HG02610 (cell line): ENCODE measurements at regions not wholly inside any gene's neighbourhood (a gene's known extent, or its start where the extent isn't known, plus 50 kb on each side); places are given as distances from the start of the nearest gene placed in this dataset.
A peak's percentile ranks its signal among the peaks of the same experiment; 100 is the strongest.

Experiments used
- ATAC-seq: cut with Tn5 transposase; IDR thresholded peaks from one replicate; pipeline ENCODE4 v1.9.1; 2021; ENCODE audit warnings: mild to moderate bottlenecking, moderate library complexity; ENCODE audit not compliant: unreplicated experiment

DNA sequence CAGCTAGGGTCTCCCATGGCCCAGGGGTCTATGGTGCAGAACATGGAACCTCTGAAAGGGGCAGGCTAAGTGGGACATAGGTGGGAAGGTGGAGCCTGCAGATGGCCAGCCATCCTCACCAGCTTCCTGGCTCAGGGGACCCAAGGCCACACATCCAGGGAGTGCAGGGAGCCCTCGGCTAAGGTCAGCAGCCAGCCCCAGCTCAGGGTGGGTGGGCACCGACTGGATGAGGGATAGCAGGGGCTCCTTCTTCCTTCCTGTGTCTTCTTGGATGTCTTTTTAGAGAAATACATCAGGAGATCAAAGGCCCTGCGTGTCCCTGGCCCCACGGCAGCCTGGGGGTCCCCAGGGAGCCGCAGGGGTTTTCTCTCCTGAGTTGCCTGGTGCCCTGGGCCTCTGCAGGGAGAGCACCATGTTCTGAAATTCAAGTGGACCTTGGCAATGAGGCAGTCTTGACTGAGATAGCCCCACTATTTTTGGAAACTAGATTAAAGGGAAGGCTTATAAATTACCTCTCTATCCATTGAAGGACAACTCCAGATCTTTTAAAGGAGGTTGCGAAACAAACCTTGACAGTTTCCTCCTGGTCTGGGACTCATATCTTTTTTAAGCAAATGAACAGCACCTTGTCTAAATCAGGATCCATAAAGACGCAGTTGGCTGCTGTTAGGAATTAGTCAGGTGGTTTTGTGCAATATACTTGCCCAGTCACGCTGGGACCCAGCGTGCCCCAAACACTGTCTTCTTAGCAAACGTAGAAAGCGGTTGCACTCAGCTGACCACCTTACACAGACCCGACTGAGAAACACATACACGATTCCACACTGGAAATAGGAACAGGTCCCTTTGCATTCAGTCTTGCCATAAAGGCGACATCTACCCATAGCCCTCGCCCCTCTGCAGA, 242.3 kb downstream of the TOMM20 start:
- ATAC-seq, result no peak

DNA sequence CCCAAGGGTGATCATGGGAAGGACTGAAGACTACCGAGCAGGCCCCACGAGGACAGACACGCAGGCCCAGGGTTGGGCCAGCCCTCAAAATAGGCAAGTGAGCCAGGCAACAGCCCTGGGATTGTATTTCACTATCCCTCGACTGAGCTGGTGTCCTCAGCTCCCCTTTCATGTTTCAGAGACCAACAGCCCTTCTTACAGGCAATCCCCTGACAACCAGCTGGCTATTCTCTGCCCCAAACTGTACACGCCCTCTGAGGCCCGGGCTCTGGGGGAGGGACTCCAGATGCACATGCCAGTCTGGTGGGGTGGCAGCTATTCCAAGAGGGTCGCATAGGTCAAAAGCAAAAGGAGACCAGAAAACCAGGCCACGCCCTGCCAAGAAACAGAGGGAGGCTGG, 243.0 kb downstream of the TOMM20 start:
- ATAC-seq, result no peak

DNA sequence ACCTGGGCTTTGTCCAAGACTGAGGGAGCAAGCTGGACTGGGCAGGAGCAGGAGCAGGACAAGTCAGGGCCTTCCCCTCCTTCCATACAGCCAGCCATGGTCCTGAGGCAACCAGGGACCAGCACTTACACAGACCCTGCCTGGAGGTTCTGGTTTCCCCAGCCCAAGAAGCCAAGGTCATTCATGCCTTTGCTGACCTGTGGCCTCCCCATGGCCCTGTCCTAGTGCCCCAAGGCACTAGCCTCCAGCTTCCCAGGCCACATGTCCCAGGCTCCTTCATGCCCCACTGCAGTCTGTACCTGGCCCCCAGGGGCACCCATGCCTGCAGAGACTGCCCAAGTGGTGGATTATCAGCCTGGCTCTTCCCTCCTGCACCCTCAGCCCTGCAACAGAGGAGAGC, 243.9 kb downstream of the TOMM20 start:
- no peak for ATAC-seq

DNA sequence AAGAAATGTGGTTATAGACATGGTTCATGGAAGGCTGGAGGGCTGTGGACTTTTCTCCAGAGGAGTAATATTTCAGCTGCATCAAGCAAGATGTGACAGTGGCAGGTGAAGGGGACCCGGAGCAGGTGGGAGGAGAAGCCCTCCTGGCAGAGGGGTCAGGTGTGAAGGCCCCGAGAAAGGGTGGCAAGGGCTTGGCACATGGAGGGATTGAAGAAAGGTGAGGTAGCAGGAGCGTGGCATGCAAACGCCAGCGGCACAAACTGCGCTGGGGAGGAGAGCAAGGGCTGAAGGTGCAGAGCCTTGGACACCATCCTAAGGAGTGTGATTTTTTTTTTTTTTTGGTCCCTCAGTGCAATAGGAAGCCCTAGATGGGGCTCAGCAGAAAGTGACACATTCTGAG, 244.6 kb downstream of the TOMM20 start:
- no peak for ATAC-seq

DNA sequence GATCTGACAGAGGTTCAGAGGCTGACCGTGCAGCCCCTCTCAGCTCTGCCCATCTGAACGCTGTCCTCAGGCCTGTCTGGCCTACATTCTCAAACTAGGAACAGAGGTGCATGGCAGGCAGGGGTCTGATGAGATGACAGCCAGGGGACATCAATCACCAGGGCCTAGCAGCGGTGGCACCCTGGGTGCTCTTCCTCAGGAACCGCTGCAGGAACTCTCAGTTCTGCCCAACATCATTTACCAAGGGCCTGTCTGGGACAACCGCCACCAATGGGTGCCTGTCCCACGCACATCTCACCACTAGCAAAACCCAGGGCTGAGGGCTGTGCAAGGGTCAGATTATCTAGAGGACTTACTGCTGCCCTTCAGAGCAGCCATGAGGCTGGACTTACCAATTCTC, 245.7 kb downstream of the TOMM20 start:
- no peak for ATAC-seq

DNA sequence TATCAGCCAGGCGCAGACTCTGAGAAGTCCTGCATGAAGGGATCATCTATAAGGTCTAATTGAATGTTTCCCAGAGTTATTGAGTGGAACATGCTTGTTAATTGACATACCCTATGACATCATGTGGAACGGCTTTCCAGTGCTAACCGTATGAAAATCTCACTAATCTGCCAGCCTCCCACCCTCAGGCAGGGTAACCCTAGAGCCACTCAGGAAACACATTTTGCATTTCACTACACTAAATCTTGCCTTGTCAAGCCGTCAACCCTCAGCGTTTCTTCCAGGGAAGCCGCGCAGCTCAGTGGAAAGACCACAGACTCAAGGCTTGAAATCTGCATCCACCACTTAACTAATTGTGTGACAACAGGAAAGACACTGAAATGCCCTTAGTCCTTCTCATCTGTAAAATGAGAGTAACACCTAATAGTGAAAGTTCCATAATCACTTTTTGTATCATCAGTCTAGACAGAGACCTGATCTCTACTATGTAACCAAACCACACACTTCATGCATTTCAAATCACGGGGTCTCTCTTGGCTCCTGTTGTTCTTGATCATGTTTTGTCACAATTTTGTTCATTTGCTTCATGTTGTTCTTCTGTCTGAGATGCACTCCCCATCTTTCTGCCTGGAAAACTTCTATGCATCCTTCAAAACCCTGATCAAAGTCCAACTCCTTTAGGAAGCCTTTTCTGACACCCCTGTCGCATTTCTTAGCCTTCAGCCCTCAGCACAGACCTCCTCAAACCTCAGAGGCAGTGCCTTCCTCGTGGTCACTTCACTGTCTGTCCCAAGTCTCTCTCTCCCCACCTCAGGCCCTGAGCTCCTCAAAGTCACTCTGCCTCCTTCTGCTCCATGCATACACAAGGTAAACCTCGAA, 246.5 kb downstream of the TOMM20 start:
- ATAC-seq, result peak; percentile 86

DNA sequence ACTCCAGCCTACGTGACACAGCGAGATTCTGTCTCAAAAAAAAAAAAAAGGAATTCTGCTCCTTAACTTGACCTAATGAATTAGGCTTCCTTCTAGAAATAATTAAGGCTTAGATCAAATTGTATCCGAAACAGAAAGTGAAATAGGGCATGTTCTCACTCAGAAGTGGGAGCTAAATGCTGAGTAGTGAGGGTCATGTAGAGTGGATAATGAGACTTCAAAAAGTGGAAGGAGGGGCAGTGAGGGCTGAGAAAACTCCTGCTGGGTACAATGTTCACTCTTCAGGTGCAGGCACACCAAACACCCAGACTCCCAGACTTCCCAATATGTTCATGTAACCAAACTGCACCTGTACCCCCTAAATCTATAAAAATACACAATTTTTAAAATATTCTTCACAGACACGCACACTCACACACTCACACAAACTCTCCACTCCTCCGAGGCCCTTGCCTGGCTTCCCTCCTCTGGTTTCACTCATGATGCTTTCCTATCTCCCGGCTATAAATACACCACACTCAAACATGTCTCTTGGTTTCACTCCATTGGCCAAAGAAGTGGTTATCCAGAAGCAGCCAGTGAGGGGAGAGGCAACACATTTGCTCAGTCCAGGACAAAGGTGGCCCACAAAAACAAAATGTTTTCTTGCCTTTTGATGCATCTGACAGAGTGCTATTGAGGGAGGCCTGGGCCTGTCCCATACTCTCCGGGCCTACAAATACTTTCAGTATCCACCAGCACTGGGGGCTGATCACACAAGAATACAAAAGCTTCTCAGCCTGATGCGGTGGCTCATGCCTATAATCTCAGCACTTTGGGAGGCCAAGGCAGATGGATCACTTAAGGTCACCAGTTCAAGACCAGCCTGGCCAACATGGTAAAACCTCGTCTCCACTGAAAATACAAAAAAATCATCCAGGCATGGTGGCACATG, 249.2 kb downstream of the TOMM20 start:
- no peak for ATAC-seq

DNA sequence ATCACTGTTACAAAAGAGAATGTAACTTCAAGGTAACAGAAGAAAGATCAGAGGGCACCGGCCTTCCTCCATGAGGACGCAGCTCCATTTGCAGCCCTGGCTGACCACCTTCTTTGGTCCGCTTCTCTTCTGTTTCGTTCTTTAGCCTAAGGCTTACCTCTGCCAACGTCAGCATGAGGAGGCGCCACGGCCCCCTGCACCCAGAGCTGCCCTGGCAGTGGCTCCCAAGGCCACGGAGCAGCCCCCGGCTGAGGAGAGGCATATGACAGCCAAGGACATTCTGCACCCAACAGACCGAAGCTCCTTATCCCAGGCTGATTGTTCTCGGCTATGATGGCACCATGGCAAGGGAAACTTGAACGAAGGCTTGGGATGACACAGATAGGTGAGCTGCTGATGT, 250.3 kb downstream of the TOMM20 start:
- ATAC-seq, result no peak

DNA sequence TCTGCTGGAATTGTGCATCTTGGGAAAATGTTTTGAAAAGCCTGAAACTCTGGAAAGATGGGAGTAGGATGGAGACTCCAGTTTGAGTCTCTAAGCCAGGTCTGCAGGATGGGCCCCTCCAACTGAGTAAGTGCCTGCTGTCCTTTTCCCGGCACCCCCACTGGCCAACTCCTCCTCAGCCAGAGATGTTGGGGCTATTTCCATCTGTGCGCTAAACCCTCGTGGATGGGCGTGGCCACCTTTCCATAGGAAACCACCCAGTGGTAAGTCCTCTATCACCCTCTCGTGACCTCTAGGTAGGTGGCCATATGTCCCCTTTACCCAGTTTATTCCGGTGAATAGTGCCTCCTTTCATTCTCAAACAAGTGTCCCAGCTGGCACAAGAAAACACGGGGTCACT, 250.9 kb downstream of the TOMM20 start:
- ATAC-seq, result no peak

DNA sequence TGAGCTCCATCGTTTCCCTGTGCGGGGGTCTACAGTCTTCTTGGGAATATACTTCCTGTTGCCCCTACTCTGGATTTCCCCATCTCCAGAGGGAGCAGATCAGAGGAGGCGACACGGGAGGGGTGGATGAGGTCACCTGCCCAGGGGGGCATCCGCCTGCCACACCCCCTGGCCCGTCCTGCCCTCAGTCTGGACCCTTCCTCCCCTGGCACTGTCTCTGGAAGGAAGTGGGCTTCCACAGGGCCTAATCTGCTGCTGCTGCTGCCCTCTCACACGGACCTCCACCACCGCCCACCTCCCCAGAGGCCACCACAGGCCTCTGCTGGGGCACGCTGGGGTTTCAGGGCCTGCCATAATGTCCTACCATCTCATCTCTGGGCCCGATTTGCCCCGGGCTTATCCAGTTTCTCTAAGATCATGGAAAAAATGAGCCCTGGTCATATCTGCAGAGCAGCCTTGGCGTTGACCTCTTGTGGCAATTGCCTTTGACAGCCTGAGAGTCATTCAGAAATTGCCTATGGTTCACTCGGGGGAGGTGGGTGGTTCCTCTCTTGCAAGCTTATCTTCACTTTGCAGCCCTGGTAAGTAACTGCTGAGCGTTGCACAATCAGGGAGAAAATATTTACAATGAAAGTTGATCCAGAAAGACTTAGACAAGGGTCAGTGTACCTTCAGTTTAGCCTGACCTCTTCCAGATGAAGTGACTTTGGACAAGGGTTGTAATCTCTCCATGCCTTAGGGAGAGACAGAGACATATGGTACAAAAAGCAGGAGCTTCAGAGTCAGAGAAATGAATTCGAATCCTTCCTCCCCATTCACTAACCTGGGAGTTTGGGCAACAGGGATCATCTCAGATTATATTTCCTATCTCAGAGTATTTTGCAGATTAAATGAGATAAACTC, 252.4 kb downstream of the TOMM20 start:
- ATAC-seq, result no peak

DNA sequence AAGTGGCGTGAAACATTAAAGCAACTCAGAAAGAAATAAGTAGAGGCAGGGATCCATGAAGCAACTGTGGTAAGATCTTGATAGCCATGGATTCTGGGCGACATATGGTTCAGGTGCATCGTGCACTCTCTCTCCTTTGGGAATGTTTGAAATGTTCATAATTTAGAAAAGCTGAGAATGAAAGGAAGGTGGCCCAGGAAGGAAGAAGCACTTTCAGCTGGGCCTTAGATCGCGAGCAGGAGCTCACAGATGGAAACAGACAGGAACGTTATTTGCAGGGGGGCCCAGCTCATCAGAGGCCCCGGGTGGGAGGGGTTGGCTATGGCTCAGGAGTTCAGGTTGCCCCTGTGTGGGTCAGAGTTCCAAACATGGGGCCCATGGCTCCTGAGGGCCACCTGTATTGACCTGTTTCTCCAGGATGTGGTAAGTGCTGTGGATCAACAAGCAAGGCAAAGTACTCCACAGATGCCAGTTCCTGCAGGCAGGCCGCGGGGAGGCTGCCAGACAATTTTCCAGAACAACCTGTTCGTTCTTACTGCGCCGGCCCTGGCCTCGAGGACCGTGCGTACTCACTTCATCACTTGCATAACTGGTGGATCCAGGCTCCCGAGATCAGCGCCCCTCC, 253.2 kb downstream of the TOMM20 start:
- ATAC-seq, result no peak

DNA sequence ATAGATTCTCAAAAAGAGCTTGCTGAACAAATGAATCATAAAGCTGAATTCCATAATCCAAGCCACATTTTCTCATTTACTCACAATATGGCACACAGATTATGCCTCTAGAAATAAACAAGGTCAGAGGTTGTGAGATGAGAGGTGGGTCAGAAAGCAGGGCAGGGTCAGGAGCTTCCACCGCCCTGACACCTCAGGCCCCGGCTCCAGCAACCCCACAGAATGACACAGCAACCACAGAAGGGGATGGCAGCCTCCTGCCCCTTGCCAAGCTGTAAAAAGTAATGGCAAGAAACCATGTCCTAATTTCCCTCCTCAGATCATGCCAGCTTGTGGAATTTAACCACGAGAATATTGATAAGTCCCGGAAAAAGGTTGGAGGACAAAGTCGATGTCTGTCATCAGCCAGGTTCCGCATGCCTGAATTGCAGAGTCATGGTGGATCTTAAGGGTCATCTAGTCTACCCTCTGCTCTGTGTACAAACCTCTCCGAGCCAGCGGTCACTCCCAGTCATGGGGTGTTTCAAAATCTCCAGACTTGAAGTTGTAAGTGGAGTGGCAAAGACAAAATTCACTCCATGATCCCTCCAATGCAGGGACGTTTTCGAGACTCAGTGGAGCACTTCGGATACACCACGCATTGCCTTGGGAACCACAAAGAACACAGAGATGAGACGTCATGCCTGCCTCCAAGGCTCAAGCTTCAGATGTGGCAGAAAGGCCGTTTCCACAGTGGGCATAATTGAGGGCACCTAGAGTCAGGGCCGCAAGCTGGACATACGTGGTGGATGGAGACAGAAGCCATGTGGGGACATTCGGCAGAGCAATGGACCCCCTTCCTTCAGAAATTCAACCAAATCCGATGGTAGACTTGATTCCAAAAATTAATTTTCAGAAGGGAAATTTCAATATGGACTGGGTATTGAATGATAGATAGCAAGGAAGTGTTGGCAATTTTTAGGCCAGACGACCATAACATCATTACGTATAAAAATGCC, 254.0 kb downstream of the TOMM20 start:
- ATAC-seq, result no peak

DNA sequence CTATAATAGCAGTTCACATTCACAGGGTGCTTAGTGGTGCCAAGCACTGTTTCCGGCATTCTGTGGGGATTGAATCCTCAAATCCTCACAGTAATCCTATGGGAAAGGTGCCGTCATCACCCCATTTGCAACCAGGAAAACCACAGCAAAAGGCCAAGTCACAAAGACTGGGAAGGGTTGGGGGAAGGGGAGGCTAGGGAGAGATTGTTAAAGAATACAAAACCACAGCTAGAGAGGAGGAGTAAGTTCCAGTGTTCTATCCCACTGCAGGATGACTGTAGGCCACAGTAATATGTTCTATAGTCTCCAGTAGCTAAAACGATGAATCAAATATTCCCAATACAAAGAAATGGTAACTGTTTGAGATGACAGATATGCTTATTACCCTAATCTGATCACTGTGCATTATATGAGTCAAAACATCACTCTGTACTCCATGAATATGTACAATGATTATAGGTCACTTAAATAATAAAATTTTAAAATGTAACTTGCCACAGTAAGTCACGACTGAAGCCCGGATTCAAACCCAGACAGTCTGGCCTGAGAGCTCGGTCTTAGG, 256.8 kb downstream of the TOMM20 start:
- no peak for ATAC-seq

DNA sequence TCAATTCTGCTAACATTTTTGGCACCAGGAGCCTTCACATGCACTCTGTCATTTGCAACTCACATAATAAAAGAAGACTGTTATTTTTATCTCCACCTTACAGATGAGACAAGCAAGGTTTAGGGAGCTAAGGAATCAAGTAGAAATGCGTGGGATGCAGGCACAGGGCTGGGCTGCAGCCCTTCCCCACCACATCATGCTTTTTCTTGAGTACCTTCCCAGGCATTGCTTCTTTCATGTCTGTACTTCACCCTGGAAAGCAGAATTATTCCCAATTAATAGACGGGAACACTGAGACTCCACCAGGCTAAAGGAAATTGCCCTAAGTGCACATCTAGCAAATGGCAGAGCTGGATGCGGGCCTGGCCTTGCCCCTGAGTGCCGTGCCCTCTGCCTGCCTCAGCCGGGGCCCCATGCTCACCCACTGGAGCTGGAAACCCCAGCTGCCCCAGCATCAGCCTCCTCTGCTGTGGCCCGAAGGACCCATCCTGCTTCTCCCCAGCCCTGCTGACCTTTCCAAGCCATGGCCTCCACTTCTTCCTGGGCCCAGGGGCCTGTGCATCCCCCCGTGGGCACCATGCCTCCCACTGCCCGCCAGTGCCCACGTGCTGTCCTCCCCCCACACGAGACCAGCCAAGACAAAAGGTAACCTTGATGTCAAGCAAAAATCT, 257.5 kb downstream of the TOMM20 start:
- no peak for ATAC-seq

DNA sequence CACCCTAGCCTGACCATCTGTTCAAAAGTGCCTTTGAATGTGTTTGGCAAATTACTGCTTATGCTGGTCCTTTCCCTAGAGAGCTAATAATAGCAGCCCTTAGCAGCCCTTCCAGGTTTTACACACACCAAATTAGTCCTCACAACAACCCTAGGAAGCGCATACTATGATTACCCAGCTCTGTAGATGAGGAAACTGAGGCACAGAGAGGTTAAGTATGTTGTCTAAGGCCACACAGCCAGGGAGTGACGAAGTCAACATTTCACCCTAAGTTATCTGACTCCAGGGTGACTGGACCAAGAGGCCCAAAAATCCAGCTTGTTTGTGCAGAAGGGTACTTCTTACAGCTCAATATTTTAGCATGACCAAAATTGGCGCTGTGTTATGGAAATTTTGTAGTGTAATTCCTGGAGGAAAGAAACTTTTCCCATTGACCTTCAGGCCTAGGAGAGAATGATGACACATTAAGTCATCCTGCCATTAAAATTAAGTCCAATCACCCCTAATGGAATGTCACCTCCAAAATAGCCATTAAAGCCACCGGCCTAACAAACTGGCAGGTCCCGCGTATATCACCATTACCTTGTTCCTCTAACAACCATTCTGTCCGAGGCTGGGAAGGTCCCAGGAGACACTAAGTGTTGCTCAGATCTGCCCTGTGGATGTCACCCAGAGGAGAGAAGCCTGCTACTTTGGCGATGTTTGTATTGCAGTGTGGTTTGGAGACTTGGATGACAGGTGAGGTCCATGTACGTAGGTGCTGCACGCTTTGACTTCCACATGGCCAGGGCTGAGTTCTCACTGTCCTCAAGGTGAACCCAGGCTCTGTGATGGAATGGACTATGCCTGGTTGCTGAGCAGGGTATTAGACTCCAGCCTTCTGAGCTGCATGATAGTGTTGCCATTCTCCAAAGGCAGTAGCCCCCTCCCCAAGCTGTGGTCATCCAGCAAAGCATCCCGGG, 258.3 kb downstream of the TOMM20 start:
- ATAC-seq, result no peak
